ENCODE measurements at regions not wholly inside any gene's neighbourhood (a gene's known extent, or its start where the extent isn't known, plus 50 kb on each side); places are given as distances from the start of the nearest gene placed in this dataset.

GRCh38 chr6:137758661-137759060 is 108.4 kb upstream of the TNFAIP3 start:
- no peak for DNase-seq (ENCODE audit: low read depth, low spot score)

GRCh38 chr6:137759624-137760023 is 107.4 kb upstream of the TNFAIP3 start:
- no peak for DNase-seq (ENCODE audit: low read depth, low spot score)

- DNase-seq (ENCODE audit: low read depth, low spot score) = no peak
Measured at GRCh38 chr6:137761072-137761471, 106.0 kb upstream of the TNFAIP3 start.

- DNase-seq (ENCODE audit: low read depth, low spot score) = no peak
Measured at GRCh38 chr6:137761487-137761886, 105.6 kb upstream of the TNFAIP3 start.

GRCh38 chr6:137762168-137763090 is 104.6 kb upstream of the TNFAIP3 start:
- no peak for DNase-seq (ENCODE audit: low read depth, low spot score)

GRCh38 chr6:137763436-137763835 is 103.6 kb upstream of the TNFAIP3 start:
- no peak for DNase-seq (ENCODE audit: low read depth, low spot score)

GRCh38 chr6:137763886-137764285 is 103.2 kb upstream of the TNFAIP3 start:
- no peak for DNase-seq (ENCODE audit: low read depth, low spot score)

GRCh38 chr6:137764464-137764863 is 102.6 kb upstream of the TNFAIP3 start:
- no peak for DNase-seq (ENCODE audit: low read depth, low spot score)

GRCh38 chr6:137765059-137765458 is 102.0 kb upstream of the TNFAIP3 start:
- no peak for DNase-seq (ENCODE audit: low read depth, low spot score)

- DNase-seq (ENCODE audit: low read depth, low spot score) = no peak
Measured at GRCh38 chr6:137766596-137767370, 100.3 kb upstream of the TNFAIP3 start.

- no peak for DNase-seq (ENCODE audit: low read depth, low spot score)
Measured at GRCh38 chr6:137767465-137767864, 99.6 kb upstream of the TNFAIP3 start.

- DNase-seq (ENCODE audit: low read depth, low spot score) = no peak
Measured at GRCh38 chr6:137767911-137768690, 99.0 kb upstream of the TNFAIP3 start.

GRCh38 chr6:137768935-137769334 is 98.1 kb upstream of the TNFAIP3 start:
- no peak for DNase-seq (ENCODE audit: low read depth, low spot score)

- DNase-seq (ENCODE audit: low read depth, low spot score) = no peak
Measured at GRCh38 chr6:137769797-137770362, 97.2 kb upstream of the TNFAIP3 start.

GRCh38 chr6:137772541-137773250 is 94.4 kb upstream of the TNFAIP3 start:
- DNase-seq (ENCODE audit: low read depth, low spot score) = no peak

- DNase-seq (ENCODE audit: low read depth, low spot score) = no peak
Measured at GRCh38 chr6:137775227-137775626, 91.8 kb upstream of the TNFAIP3 start.

GRCh38 chr6:137775720-137776119 is 91.3 kb upstream of the TNFAIP3 start:
- DNase-seq (ENCODE audit: low read depth, low spot score) = no peak

GRCh38 chr6:137776256-137776655 is 90.8 kb upstream of the TNFAIP3 start:
- no peak for DNase-seq (ENCODE audit: low read depth, low spot score)

GRCh38 chr6:137776786-137777686 is 90.0 kb upstream of the TNFAIP3 start:
- no peak for DNase-seq (ENCODE audit: low read depth, low spot score)

GRCh38 chr6:137777687-137778075 is 89.4 kb upstream of the TNFAIP3 start:
- no peak for DNase-seq (ENCODE audit: low read depth, low spot score)

Measured in smooth muscle cell of the brain vasculature (primary cell).